Neural cell (in vitro differentiated cells): ENCODE measurements at regions not wholly inside any gene's neighbourhood (a gene's known extent, or its start where the extent isn't known, plus 50 kb on each side); places are given as distances from the start of the nearest gene placed in this dataset.

Experiments
- EZH2 ChIP-seq: fragments of 200-600, 300-800 bp; shearing (Covaris generic), sonication (generic); IDR thresholded peaks from 2 replicates; pipeline ENCODE4 v1.6.1; 2014; ENCODE audit warnings: antibody characterized with exemption, low read length, borderline replicate concordance, mild to moderate bottlenecking; ENCODE audit not compliant: insufficient read depth, poor library complexity, severe bottlenecking
- POLR2AphosphoS5 ChIP-seq: IDR thresholded peaks from 2 replicates; pipeline ENCODE4 v1.6.1; 2012
- RAD21 ChIP-seq: fragments of 450-650 bp; conservative IDR thresholded peaks from 2 replicates; pipeline ENCODE4 v1.6.1; 2014; ENCODE audit warnings: antibody characterized with exemption, mild to moderate bottlenecking, moderate library complexity
- TF ChIP-seq, protein P1 (sequence below): fragments of 450-650 bp; IDR thresholded peaks from 2 replicates; pipeline ENCODE4 v1.5.1; 2014; ENCODE audit warnings: antibody characterized with exemption, mild to moderate bottlenecking, moderate library complexity; ENCODE audit not compliant: poor library complexity, severe bottlenecking

GRCh38 chr1:106836708-106837107 is 219.8 kb upstream of the PRMT6 start:
- no peak for TF ChIP-seq RAD21
- no peak for TF ChIP-seq POLR2AphosphoS5
- TF ChIP-seq, protein P1, sequence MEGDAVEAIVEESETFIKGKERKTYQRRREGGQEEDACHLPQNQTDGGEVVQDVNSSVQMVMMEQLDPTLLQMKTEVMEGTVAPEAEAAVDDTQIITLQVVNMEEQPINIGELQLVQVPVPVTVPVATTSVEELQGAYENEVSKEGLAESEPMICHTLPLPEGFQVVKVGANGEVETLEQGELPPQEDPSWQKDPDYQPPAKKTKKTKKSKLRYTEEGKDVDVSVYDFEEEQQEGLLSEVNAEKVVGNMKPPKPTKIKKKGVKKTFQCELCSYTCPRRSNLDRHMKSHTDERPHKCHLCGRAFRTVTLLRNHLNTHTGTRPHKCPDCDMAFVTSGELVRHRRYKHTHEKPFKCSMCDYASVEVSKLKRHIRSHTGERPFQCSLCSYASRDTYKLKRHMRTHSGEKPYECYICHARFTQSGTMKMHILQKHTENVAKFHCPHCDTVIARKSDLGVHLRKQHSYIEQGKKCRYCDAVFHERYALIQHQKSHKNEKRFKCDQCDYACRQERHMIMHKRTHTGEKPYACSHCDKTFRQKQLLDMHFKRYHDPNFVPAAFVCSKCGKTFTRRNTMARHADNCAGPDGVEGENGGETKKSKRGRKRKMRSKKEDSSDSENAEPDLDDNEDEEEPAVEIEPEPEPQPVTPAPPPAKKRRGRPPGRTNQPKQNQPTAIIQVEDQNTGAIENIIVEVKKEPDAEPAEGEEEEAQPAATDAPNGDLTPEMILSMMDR, result no peak
- TF ChIP-seq EZH2, result no peak
